PC-9 (cell line): ENCODE measurements at regions not wholly inside any gene's neighbourhood (a gene's known extent, or its start where the extent isn't known, plus 50 kb on each side); places are given as distances from the start of the nearest gene placed in this dataset.

Experiments
- EZH2 ChIP-seq: fragments of 200-600 bp; sonication (generic); IDR thresholded peaks from 2 replicates; pipeline ENCODE4 v1.8.0; 2017; ENCODE audit warnings: antibody characterized with exemption, low read depth
- TF ChIP-seq, protein P1 (sequence below): fragments of 200-600 bp; sonication (generic); conservative IDR thresholded peaks from 2 replicates; pipeline ENCODE4 v1.6.1; 2017; ENCODE audit warnings: mixed run types, antibody characterized with exemption, mild to moderate bottlenecking, moderate library complexity

DNA sequence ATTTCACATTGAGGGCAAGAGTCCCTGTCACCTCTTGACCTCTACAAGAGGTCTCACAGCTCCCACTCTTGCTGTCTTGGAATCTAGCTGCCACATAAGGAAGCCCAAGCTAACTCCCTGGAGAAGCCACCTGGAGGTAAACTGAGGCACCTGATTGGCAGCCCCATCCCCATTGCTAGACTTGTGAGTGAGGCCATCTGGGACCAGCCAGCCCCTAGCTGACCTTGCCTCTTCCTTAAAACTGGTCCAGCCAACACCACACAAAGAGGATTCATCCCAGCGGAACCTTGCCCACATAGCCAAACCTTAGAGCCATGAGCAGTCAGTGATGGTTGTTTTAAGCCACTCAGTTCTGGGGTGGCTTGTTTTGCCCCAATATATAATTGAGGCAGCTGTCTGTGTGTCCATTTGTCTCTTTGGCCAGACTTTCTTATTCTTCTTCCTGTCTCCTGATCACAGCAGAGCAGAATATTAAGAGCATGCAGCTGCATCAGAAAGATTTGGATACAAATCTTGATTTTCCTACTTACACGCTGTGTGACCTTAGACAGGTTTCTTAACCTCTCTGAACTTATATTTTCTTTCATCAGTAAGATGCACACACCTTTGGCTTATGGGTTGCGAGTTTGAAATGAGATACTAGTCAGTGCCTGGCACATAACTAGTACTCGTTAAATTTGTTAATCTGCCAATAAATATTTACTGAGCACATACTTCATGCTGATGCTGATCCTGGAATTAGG, 74.3 kb upstream of the TP53I11 start:
- TF ChIP-seq, protein P1, sequence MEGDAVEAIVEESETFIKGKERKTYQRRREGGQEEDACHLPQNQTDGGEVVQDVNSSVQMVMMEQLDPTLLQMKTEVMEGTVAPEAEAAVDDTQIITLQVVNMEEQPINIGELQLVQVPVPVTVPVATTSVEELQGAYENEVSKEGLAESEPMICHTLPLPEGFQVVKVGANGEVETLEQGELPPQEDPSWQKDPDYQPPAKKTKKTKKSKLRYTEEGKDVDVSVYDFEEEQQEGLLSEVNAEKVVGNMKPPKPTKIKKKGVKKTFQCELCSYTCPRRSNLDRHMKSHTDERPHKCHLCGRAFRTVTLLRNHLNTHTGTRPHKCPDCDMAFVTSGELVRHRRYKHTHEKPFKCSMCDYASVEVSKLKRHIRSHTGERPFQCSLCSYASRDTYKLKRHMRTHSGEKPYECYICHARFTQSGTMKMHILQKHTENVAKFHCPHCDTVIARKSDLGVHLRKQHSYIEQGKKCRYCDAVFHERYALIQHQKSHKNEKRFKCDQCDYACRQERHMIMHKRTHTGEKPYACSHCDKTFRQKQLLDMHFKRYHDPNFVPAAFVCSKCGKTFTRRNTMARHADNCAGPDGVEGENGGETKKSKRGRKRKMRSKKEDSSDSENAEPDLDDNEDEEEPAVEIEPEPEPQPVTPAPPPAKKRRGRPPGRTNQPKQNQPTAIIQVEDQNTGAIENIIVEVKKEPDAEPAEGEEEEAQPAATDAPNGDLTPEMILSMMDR: no peak
- TF ChIP-seq EZH2: no peak
